ENCODE measurements at regions not wholly inside any gene's neighbourhood (a gene's known extent, or its start where the extent isn't known, plus 50 kb on each side); places are given as distances from the start of the nearest gene placed in this dataset.

GRCh38 chr4:128735714-128736113 lies 73.8 kb upstream of the JADE1 start:
- no peaks in the 10 kb centered on the region for H3K36me3 ChIP-seq (ENCODE audit: insufficient read depth in 1 of 2, low read depth in 1 of 2)
- no peaks in the 10 kb centered on the region for H3K4me1 ChIP-seq
- no peak overlapping the region for H3K4me3 ChIP-seq
- H3K9me3 ChIP-seq = no peaks in the 10 kb centered on the region
- TF ChIP-seq CTCF (IDR thresholded peaks at IDR 0.05) = no peak
- 98 to 99% (median 99%) methylated on average over 2 of the region's 2 CpGs for WGBS, 3 donors
- no peak for ATAC-seq
- no peak overlapping the region for H3K27ac ChIP-seq
- H3K27me3 ChIP-seq (ENCODE audit: insufficient read depth in 3 of 3, low read length in 2 of 3) = no peaks in the 10 kb centered on the region
- no peak for DNase-seq
- intact Hi-C loops (cut with DNase I) = no loop called here

- DNase-seq = no peak
- Histone ChIP-seq H3K36me3 (ENCODE audit: insufficient read depth in 1 of 2, low read depth in 1 of 2) (no peaks in the 10 kb centered on the region), H3K27me3 (ENCODE audit: insufficient read depth in 3 of 3, low read length in 2 of 3) (no peaks in the 10 kb centered on the region), H3K9me3 (no peaks in the 10 kb centered on the region), H3K27ac (no peak overlapping the region), H3K4me3 (no peak overlapping the region), H3K4me1 (no peaks in the 10 kb centered on the region)
- no peak for TF ChIP-seq CTCF (IDR thresholded peaks at IDR 0.05)
- 94 to 99% (median 97%) methylated on average over 2 of the region's 2 CpGs for WGBS, 3 donors
- intact Hi-C loops (cut with DNase I) = no loop called here
- no peak for ATAC-seq
These were observed 81.3 kb upstream of the JADE1 start for GRCh38 chr4:128728190-128728589.

GRCh38 chr4:128727658-128728057 lies 81.8 kb upstream of the JADE1 start:
- ATAC-seq (no peak), DNase-seq (no peak)
- Histone ChIP-seq H3K27me3 (ENCODE audit: insufficient read depth in 3 of 3, low read length in 2 of 3) (no peaks in the 10 kb centered on the region), H3K36me3 (ENCODE audit: insufficient read depth in 1 of 2, low read depth in 1 of 2) (no peaks in the 10 kb centered on the region), H3K4me3 (no peak overlapping the region), H3K9me3 (no peaks in the 10 kb centered on the region), H3K4me1 (no peaks in the 10 kb centered on the region), H3K27ac (no peak overlapping the region)
- intact Hi-C loops (cut with DNase I) = no loop called here
- no peak for TF ChIP-seq CTCF (IDR thresholded peaks at IDR 0.05)

- DNase-seq = no peak
- H3K36me3 ChIP-seq (ENCODE audit: insufficient read depth in 1 of 2, low read depth in 1 of 2) = no peaks in the 10 kb centered on the region
These were observed 84.0 kb upstream of the JADE1 start for GRCh38 chr4:128725405-128726055.

More at GRCh38 chr4:128725405-128726055, 84.0 kb upstream of the JADE1 start:
- TF ChIP-seq CTCF (IDR thresholded peaks at IDR 0.05) = no peak
- H3K27ac ChIP-seq = no peak overlapping the region
- no peaks in the 10 kb centered on the region for H3K9me3 ChIP-seq
- H3K4me1 ChIP-seq = no peaks in the 10 kb centered on the region
- intact Hi-C loops (cut with DNase I) = no loop called here
- ATAC-seq = no peak
- H3K4me3 ChIP-seq = no peak overlapping the region
- no peaks in the 10 kb centered on the region for H3K27me3 ChIP-seq (ENCODE audit: insufficient read depth in 3 of 3, low read length in 2 of 3)
- WGBS, 3 donors = 35 to 66% (median 54%) methylated on average over 3 of the region's 3 CpGs
